ENCODE measurements at regions not wholly inside any gene's neighbourhood (a gene's known extent, or its start where the extent isn't known, plus 50 kb on each side); places are given as distances from the start of the nearest gene placed in this dataset.
"Not testable (repeated sequence)": the region's sequence is repeated elsewhere in the genome, so short reads cannot be mapped to it uniquely, and the experiment has no call there.

DNA sequence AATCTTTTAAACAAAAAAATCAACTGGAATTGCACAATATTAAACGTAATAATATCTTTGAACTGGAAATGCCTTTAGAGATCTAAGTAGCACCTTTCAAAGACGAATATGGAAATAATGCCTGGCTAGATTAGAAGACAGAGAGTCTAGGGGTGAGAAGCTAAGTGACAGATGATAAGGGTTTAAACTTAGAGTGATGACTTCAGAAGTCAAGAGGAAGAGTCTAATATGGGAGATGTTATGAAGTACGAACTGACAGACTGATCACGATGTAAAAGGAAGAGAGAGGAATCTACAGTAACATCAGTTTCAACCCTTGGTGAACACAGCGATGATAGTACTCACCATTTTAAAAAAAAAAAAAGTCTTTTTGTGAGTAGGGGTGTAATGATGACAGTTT is 57.9 kb downstream of the HINT1 start:
- Mint-ChIP-seq H3K27me3 (ENCODE audit: low read depth) (no peaks in the 10 kb centered on the region), H3K4me3 (no peak overlapping the region), H3K9me3 (no peaks in the 10 kb centered on the region), H3K36me3 (ENCODE audit: insufficient read depth in 2 of 2) (no peaks in the 10 kb centered on the region), H3K4me1 (ENCODE audit: low read depth) (no peaks in the 10 kb centered on the region), H3K27ac (no peak overlapping the region)
- ATAC-seq (replicated peaks in 1 of 2) (no peak), DNase-seq (no peak)

DNA sequence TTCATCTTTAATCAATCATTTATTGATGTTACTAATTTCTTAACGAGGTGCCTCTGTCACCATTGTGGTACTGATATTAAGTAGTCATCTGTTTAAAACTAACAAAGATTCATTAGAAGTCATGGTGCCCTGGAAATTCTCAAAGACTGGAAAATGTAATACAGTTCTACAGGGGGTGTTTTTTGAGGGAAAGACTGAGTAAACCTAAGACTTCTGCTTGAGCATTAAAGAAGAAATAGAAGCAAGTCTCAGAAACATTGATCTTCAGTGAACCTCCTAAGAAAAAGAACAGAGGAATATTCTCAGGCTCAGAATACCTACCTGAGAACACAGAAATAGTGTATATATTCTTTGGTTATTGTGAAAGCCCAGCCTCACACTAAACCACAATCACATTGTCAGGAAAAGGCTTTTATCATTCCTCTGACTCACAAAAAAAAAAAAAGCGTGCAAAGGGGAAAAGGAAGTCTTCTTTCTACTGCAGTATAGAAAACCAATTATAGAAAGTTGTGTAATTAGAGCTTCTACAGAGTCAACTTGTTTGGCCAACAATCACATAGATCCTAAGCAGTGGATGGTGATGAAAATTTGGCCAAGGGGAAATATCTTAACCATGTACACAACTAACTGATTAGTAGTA is 60.8 kb downstream of the HINT1 start:
- DNase-seq (no peak), ATAC-seq (replicated peaks in 1 of 2) (peak in 1 of 2 donors; percentile 71)
- H3K4me1 Mint-ChIP-seq (ENCODE audit: low read depth): no peaks in the 10 kb centered on the region
- no peaks in the 10 kb centered on the region for H3K9me3 Mint-ChIP-seq
- peak overlapping the region in 1 of 2 donors; percentile 44 for H3K4me3 Mint-ChIP-seq
- H3K36me3 Mint-ChIP-seq (ENCODE audit: insufficient read depth in 2 of 2): no peaks in the 10 kb centered on the region
- peak overlapping the region; percentile 55 for H3K27ac Mint-ChIP-seq
- H3K27me3 Mint-ChIP-seq (ENCODE audit: low read depth): no peaks in the 10 kb centered on the region

DNA sequence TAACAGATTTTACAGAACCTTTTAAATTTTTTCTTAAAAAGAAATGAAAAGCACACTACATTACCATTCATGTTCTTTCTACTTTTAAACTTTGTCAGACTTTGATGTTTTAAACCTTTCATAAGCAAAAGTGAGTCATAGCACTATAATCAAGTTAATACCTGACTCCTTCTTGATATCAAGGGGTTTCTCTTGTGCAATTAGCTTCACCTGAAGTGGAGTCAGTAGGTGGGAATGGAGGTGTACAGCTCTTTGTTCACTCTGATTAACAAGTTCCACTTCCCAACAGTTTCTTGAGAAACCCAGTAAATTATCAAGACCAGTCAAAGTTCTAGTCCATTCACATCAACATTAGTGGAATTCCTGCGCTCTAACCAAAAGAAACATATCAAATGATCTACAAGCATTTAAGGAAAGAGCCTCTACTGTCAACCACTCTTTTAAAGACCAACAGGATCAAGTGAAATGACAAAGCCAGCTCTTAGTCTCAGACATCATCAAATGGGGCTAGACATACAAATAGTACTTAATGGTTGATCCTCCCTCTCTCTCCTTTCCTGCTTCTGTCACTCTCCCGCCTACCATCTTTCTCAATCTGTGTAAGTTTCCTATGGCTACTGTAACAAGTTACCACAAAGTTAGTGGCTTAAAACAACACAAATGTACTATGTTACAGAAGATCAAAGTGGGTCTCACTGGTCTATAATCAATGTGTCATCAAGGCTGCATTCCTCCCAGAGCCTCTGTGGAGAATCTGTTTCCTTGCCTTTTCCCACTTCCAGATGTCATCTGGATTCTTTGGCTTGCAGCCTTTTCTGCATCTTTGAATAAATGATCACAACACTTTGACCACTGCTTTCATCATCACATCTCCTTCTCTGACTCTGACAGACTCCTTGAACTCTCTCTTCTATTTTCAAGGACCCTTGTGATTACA is 68.0 kb downstream of the HINT1 start:
- ATAC-seq (replicated peaks in 1 of 2) (peak; percentile 94 to 96), DNase-seq (peak; percentile 10 to 22)
- Mint-ChIP-seq H3K9me3 (peaks cover 3 to 4% of the 10 kb centered on the region in 2 donors), H3K4me1 (ENCODE audit: low read depth) (peaks cover 25% of the 10 kb centered on the region), H3K27ac (peak overlapping the region; percentile 14), H3K36me3 (ENCODE audit: insufficient read depth in 2 of 2) (peaks cover 0 to 2% of the 10 kb centered on the region in 2 donors), H3K4me3 (peak overlapping the region in 1 of 2 donors; percentile 27), H3K27me3 (ENCODE audit: low read depth) (peaks cover 8% of the 10 kb centered on the region)

DNA sequence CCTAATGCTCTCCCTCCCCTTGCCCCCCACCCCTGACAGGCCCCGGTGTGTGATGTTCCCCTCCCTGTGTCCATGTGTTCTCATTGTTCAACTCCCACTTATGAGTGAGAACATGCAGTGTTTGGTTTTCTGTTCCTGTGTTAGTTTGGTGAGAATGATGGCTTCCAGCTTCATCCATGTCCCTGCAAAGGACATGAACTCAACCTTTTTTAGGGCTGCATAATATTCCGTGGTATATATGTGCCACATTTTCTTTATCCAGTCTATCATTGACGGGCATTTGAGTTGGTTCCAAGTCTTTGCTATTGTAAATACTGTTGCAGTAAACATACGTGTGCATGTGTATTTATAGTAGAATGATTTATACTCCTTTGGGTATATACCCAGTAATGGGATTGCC is 69.5 kb downstream of the HINT1 start:
- not testable (repeated sequence) for ATAC-seq (replicated peaks in 1 of 2); DNase-seq
- peaks cover 25% of the 10 kb centered on the region for H3K4me1 Mint-ChIP-seq (ENCODE audit: low read depth)

DNA sequence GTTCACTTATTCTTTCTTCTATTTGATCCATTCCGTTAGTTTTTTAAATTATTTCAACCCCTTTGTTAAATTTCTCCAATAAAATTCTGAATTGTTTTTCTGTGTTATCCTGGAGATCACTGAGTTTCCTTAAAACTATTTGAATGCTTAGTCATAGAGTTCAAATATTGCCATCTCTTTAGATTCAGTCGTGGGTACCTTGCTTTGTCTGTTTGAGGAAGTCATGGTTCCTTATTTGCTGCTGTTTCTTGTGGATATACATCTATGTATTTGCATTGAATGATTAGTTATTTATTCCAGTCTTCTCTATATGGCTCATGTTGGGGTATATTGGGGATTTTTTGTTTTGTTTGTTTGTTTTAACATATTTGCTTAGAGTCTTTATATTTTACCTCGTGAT is 80.6 kb downstream of the HINT1 start:
- no peak overlapping the region for H3K4me3 Mint-ChIP-seq
- no peak for DNase-seq
- H3K9me3 Mint-ChIP-seq: peaks cover 2 to 4% of the 10 kb centered on the region in 2 donors
- H3K4me1 Mint-ChIP-seq (ENCODE audit: low read depth): no peaks in the 10 kb centered on the region
- H3K27me3 Mint-ChIP-seq (ENCODE audit: low read depth): no peaks in the 10 kb centered on the region
- no peak overlapping the region for H3K27ac Mint-ChIP-seq
- no peak for ATAC-seq (replicated peaks in 1 of 2)
- H3K36me3 Mint-ChIP-seq (ENCODE audit: insufficient read depth in 2 of 2): peaks cover 2 to 14% of the 10 kb centered on the region in 2 donors

More for the DNA sequence above, 69.5 kb downstream of the HINT1 start:
- H3K36me3 Mint-ChIP-seq (ENCODE audit: insufficient read depth in 2 of 2); H3K9me3 Mint-ChIP-seq; H3K27ac Mint-ChIP-seq; H3K4me3 Mint-ChIP-seq; H3K27me3 Mint-ChIP-seq (ENCODE audit: low read depth): not testable (repeated sequence)

DNA sequence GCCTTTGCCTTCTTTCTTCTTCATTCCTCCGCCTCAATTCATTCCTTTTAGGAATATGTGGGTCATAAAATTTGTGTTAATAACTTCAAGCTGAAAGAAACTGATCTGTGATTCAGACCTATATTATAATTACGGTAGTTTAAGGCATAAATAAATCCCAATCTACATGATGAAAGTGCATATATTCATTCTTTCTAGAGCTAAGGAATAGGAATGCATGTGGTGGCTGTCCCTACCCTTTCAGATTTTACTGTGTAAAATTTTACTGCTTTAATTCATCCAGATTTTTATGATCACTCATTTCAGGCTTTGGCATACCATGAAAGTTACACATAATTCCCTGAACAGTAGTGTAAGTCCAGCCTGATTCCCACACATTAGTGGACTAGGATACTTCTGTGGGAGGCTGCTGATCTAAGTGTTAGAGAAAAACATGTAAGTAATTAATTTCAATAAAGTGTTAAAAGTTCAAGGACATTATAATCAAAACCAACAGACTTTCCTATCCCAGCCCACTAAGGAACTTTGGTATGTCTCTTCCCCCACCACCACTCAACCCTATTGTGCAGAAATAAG is 83.1 kb downstream of the HINT1 start:
- Mint-ChIP-seq H3K27me3 (ENCODE audit: low read depth) (no peaks in the 10 kb centered on the region), H3K4me1 (ENCODE audit: low read depth) (peaks cover 16% of the 10 kb centered on the region), H3K27ac (no peak overlapping the region), H3K9me3 (peaks cover 0 to under 1% of the 10 kb centered on the region in 2 donors), H3K36me3 (ENCODE audit: insufficient read depth in 2 of 2) (peaks cover under 1 to 5% of the 10 kb centered on the region in 2 donors), H3K4me3 (no peak overlapping the region)
- DNase-seq (no peak), ATAC-seq (replicated peaks in 1 of 2) (no peak)

DNA sequence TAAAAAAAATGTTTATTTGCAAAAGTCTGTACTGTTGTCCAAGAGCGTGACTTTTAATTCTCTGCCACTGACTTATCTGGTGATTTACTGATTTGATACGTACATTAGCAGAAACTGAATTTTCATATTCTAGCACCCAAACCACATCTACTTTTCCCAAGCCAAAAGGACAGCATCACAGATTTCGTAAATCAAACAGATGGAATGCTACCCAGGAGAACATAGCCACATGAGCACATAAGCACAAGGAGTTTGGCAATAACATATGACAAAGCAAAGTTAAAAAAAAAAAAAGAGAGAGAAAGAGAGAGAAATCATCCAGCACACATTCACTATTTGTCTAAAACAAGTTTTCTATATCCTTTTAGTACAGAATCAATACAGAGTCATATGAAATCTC is 83.7 kb downstream of the HINT1 start:
- Mint-ChIP-seq H3K9me3 (no peaks in the 10 kb centered on the region), H3K36me3 (ENCODE audit: insufficient read depth in 2 of 2) (no peaks in the 10 kb centered on the region), H3K4me3 (no peak overlapping the region), H3K4me1 (ENCODE audit: low read depth) (peaks cover 21% of the 10 kb centered on the region), H3K27me3 (ENCODE audit: low read depth) (no peaks in the 10 kb centered on the region), H3K27ac (no peak overlapping the region)
- DNase-seq: no peak
- ATAC-seq (replicated peaks in 1 of 2): no peak

DNA sequence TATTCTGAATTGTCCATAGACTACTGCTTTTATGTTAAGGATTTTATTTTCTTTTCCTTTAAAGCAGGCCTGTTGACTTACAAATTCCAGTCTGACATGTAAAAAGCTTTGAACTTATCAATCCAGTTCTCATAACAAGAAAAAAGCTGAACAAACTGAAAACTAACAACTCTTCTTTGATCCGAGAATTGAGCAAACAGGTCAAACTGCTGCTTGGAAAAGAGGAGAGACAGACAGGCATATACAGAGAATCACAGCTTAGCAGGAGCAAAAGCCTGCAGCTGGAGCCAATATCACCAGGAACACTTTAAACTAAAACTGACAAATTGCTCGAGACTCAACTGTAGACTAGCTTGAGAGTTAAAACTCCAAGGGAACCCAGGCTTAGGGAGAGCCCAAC is 85.8 kb downstream of the HINT1 start:
- H3K27ac Mint-ChIP-seq: no peak overlapping the region
- no peaks in the 10 kb centered on the region for H3K27me3 Mint-ChIP-seq (ENCODE audit: low read depth)
- peaks cover 21% of the 10 kb centered on the region for H3K4me1 Mint-ChIP-seq (ENCODE audit: low read depth)
- no peak overlapping the region for H3K4me3 Mint-ChIP-seq
- H3K9me3 Mint-ChIP-seq: peaks cover 0 to 1% of the 10 kb centered on the region in 2 donors
- H3K36me3 Mint-ChIP-seq (ENCODE audit: insufficient read depth in 2 of 2): peaks cover 0 to 4% of the 10 kb centered on the region in 2 donors
- DNase-seq (no peak), ATAC-seq (replicated peaks in 1 of 2) (no peak)

DNA sequence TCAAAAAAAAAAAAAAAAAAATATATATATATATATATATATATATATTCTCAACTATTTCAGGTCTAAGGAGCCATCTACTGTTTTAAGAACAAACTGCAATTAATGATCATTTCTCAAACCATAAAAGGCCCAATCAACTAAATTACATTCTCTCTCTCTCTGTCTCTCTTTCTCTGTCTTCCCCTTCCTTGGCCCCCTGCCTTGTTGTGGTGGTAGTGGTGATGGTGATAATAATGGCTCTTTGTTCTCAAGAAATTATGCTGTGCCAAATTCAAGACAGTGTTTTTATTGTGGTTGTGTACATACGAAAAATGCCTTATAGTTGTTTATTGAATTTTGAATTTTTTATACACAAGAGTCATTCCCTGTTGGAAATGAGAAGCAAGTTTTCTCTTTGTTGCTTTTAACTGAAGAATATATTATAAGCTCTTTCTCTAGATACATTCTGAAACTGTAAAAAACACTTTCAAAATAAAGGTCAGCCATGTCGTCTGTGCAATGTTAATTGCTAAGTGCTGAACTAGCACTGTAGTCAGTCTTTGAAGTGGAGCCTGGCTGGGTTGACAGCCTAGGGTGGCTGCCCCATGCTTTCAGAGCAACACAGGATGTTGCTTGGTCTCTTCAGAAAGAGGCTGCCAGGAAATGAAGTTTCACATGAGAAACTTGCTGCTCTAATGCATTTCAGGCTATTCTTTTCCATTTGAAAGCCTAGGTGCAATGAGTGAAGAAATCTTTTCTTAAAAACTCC is 96.0 kb downstream of the HINT1 start:
- Mint-ChIP-seq H3K9me3 (peaks cover 4 to 8% of the 10 kb centered on the region in 2 donors), H3K36me3 (ENCODE audit: insufficient read depth in 2 of 2) (peaks cover 8 to 11% of the 10 kb centered on the region in 2 donors), H3K27ac (peak overlapping the region; percentile 93), H3K4me3 (peak overlapping the region; percentile 64 to 71), H3K4me1 (ENCODE audit: low read depth) (peaks cover 54% of the 10 kb centered on the region), H3K27me3 (ENCODE audit: low read depth) (no peaks in the 10 kb centered on the region)
- ATAC-seq (replicated peaks in 1 of 2) (peak; percentile 97 to 99), DNase-seq (peak; percentile 64 to 65)

DNA sequence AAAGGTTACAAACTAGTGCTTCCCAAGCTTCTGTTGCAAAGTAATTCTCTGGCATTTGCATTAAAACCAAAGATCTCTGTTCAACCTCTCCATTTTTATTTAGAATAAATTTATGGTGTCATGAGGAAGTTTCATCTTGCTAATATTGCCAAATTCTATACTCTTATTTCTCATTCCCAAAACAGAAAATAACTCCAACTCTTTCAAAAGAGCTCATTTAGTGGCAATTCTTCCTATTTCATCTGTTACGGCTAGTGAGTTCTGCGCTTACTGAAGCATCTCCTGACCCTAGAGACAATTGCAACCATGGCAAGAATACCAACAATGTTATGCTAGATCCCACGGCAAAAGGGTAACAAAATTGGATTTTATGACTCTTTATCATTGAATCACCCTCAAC is 97.0 kb downstream of the HINT1 start:
- no peaks in the 10 kb centered on the region for H3K27me3 Mint-ChIP-seq (ENCODE audit: low read depth)
- peaks cover 4 to 8% of the 10 kb centered on the region in 2 donors for H3K9me3 Mint-ChIP-seq
- H3K4me3 Mint-ChIP-seq: peak overlapping the region in 1 of 2 donors; percentile 19
- H3K36me3 Mint-ChIP-seq (ENCODE audit: insufficient read depth in 2 of 2): peaks cover 8 to 11% of the 10 kb centered on the region in 2 donors
- peaks cover 55% of the 10 kb centered on the region for H3K4me1 Mint-ChIP-seq (ENCODE audit: low read depth)
- ATAC-seq (replicated peaks in 1 of 2): no peak
- DNase-seq: no peak
- H3K27ac Mint-ChIP-seq: peak overlapping the region; percentile 13

DNA sequence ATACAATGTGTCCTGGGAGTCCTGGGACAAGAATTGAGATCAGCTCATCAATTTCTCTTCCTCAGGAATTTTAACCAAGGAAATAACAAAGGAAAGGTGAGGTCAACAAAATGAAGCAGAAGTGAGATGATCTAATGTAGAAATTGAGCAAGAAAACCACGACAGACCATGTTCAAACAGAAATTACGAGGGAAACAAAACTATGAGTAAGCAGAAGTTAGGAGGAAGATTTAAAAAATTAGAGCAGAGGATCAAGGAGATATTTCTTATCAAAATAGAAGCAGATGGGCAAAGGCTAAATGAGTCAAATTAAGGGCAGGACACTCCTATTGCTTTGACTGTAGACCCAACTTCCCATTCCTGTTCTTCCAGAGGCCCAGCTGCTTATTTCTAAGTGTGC is 97.4 kb downstream of the HINT1 start:
- ATAC-seq (replicated peaks in 1 of 2) (no peak), DNase-seq (no peak)
- Mint-ChIP-seq H3K27me3 (ENCODE audit: low read depth) (no peaks in the 10 kb centered on the region), H3K36me3 (ENCODE audit: insufficient read depth in 2 of 2) (peaks cover 8 to 11% of the 10 kb centered on the region in 2 donors), H3K27ac (peak overlapping the region; percentile 38), H3K4me3 (peak overlapping the region; percentile 1 to 19), H3K4me1 (ENCODE audit: low read depth) (peaks cover 55% of the 10 kb centered on the region), H3K9me3 (peaks cover 4 to 8% of the 10 kb centered on the region in 2 donors)

DNA sequence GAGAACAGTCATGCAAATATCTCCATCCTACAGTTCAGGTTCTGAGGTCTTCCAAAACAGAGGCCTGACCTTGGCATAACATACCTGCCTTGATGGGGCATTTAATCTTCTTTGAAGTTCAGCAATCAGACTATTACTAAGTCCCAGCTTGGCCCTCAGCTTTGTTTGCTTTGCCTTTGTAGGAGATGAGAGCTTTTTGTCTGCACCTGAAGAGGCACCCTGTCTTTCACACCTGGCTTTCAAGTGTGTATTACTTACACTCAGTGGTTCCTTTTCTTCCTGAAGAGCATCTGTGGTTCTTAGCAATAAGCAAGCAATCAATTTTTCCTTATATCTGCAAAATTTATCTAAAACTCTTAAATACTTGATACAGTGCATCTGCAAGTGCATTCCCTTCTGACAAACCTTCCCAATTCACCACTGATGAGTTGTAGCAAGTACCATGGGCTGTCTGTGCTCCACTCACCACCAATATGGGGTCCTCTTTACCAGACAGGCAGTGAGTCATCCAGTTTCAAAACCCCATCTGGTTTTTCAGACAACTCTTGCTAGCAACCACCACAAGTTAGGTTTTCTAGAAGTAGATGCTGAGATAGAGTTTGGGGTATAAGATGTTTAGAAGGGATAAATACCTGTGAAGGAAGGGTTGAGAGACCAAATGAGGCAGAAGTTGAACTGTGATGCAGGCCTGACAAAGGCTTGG is 100.2 kb downstream of the HINT1 start:
- H3K4me1 Mint-ChIP-seq (ENCODE audit: low read depth): peaks cover 47% of the 10 kb centered on the region
- H3K27ac Mint-ChIP-seq: no peak overlapping the region
- peak overlapping the region in 1 of 2 donors; percentile 6 for H3K4me3 Mint-ChIP-seq
- H3K9me3 Mint-ChIP-seq: peaks cover 4 to 8% of the 10 kb centered on the region in 2 donors
- ATAC-seq (replicated peaks in 1 of 2) (peak; percentile 69 to 74), DNase-seq (peak; percentile 18 to 43)
- no peaks in the 10 kb centered on the region for H3K27me3 Mint-ChIP-seq (ENCODE audit: low read depth)
- H3K36me3 Mint-ChIP-seq (ENCODE audit: insufficient read depth in 2 of 2): peaks cover 8 to 11% of the 10 kb centered on the region in 2 donors
